ENCODE measurements at regions not wholly inside any gene's neighbourhood (a gene's known extent, or its start where the extent isn't known, plus 50 kb on each side); places are given as distances from the start of the nearest gene placed in this dataset.

GRCh38 chr3:191968299-191968698 lies 507.3 kb downstream of the PYDC2 start:
- TF ChIP-seq CTCF (IDR thresholded peaks at IDR 0.05; ENCODE audit: low read depth, low read length) = no peak
- no peak for TF ChIP-seq EZH2phosphoT487 (IDR thresholded peaks at IDR 0.05; ENCODE audit: low read depth)

Data from OCI-LY3 (cell line).